Natural killer cell treated with Interleukin-12 subunit alpha and Interleukin-12 subunit beta and Interleukin-15 and Interleukin-18, amount 100 ng/mL, for 72 hours (primary cell): ENCODE measurements at regions not wholly inside any gene's neighbourhood (a gene's known extent, or its start where the extent isn't known, plus 50 kb on each side); places are given as distances from the start of the nearest gene placed in this dataset.
A peak's percentile ranks its signal among the peaks of the same experiment; 100 is the strongest.

Experiments
- ATAC-seq, 2 donors: fragments of 150-1000 bp; cut with Tn5 transposase in 1 of 2; sonication (Bioruptor Pico), chemical (Tn5 transposase) in 1 of 2; 2 replicates each; pipeline ENCODE4 v1.10.0; 2021
- DNase-seq: peaks from one replicate; pipeline ENCODE4 v3.0.0; 2022; ENCODE audit warnings: low spot score
- H3K27ac Mint-ChIP-seq, 2 donors: 1 replicate in 1 of 2; 2 replicates in 1 of 2; pipeline ENCODE4 v1.8.0; 2022; ENCODE audit warnings: mixed read lengths in 2 of 2, mild to moderate bottlenecking in 1 of 2, moderate library complexity in 1 of 2
- H3K27me3 Mint-ChIP-seq, 2 donors: 1 replicate in 1 of 2; 2 replicates in 1 of 2; pipeline ENCODE4 v1.8.0; 2022; ENCODE audit warnings: mixed read lengths in 2 of 2
- H3K36me3 Mint-ChIP-seq: one replicate; pipeline ENCODE4 v1.8.0; 2022; ENCODE audit warnings: mixed read lengths
- H3K4me1 Mint-ChIP-seq, 2 donors: 1 replicate in 1 of 2; 2 replicates in 1 of 2; pipeline ENCODE4 v1.8.0; 2022; ENCODE audit warnings: low read depth in 2 of 2, mixed read lengths in 2 of 2, mild to moderate bottlenecking in 1 of 2
- H3K4me3 Mint-ChIP-seq: one replicate; pipeline ENCODE4 v1.8.0; 2022; ENCODE audit warnings: mixed read lengths
- H3K9me3 Mint-ChIP-seq: 2 replicates; pipeline ENCODE4 v1.8.0; 2022; ENCODE audit warnings: mixed read lengths

DNA sequence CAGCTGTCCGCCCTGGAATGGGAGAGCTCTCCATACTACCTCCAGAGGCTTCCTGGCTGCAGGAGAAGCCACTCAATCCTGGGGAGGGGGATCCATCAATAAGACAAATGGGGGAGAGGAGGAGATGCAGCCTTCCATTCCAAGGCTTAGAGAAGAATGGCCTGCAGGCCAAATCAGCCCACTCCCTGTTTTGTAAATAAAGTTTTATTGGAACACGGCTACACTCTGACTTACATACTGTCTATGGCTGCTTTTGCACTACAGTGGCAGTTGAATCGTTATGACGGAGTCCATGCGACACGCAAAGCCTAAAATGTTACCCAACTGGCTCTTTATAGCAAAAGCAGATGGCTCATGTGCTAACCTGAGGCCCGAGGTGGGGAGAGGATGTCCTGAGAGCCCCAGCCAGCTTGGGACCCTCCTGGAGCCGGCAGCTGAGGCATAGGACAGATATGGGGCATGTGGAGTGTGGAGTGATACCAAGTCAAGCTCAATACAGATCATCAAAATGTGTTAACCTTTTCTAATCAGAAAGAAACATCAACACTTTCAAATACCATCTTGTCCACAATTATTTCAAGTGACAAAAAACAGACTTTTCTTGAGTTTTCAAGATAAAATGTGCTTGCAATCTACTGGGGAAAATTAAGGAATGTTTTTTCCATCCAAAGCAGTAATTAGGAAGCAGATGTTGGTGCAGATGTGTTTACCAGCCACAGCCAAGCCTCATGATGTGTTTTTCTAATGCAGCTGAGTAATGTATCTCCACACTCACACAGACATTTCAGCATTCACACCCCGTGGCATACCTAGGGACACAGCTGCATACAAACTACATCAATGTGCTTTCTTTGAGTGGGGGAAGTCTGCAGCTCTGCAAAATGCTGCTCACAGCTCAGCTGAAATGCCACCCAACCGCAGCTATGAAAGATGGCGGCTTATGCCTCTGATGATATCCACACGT is 181.6 kb downstream of the SHANK2 start:
- H3K4me1 Mint-ChIP-seq = no peaks in the 10 kb centered on the region
- no peak for DNase-seq
- H3K27ac Mint-ChIP-seq = no peak overlapping the region
- H3K4me3 Mint-ChIP-seq = no peak overlapping the region
- H3K27me3 Mint-ChIP-seq = no peaks in the 10 kb centered on the region
- no peak for ATAC-seq
- no peaks in the 10 kb centered on the region for H3K9me3 Mint-ChIP-seq
- H3K36me3 Mint-ChIP-seq = no peaks in the 10 kb centered on the region

DNA sequence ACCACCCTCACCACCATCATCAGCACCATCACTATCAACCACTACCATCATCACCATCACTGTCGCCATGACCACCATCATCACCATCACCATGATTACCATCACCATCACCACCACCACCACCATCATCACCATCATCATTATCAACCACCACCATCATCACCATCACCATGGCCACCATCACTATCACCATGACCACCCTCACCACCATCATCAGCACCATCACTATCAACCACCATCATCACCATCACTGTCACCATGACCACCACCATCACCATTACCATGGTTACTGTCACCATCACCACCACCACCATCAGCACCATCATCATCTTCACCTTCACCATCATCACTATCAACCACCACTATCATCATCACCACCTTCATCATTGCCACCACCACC is 183.4 kb downstream of the SHANK2 start:
- Mint-ChIP-seq H3K9me3 (no peaks in the 10 kb centered on the region), H3K4me1 (no peaks in the 10 kb centered on the region), H3K27ac (no peak overlapping the region), H3K27me3 (peaks cover 14 to 16% of the 10 kb centered on the region in 2 donors), H3K4me3 (no peak overlapping the region), H3K36me3 (no peaks in the 10 kb centered on the region)
- ATAC-seq (no peak), DNase-seq (no peak)

DNA sequence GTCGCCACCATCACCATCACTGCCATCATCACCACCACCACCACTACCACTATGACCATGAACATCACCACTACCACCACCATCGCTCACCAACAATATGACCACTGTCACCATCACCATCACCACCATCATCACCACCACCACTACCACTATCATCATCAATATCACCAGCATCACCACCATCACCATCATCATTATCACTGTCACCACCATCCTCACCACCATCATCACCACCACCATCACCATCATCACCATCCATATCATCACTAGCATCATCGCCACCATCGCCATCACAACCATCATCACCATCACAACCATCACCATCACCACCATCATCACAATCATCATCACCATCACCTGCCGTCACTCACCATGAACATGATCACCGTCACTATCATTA is 184.6 kb downstream of the SHANK2 start:
- no peaks in the 10 kb centered on the region for H3K36me3 Mint-ChIP-seq
- H3K4me3 Mint-ChIP-seq = no peak overlapping the region
- H3K4me1 Mint-ChIP-seq = no peaks in the 10 kb centered on the region
- H3K27me3 Mint-ChIP-seq = peaks cover 17 to 25% of the 10 kb centered on the region in 2 donors
- H3K27ac Mint-ChIP-seq = no peak overlapping the region
- no peak for ATAC-seq
- H3K9me3 Mint-ChIP-seq = no peaks in the 10 kb centered on the region
- no peak for DNase-seq

DNA sequence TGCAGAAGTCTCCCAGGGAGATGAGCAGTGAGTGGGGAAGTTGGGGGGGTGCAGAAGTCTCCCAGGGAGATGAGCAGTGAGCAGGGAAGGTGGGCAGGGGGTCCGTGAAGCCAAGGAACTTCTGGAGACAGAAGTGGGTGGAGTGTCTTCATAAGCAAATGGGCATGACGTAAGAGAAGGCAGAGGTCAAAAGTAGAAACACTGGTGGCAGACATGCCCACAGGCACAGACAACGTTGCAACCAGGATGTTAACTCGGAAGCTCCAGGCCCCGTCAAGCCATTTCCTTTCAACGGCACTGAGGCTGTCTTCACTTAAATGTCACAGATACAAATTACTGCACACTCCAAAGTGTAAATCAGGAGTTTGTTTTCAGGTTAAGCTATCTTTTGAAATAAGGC is 186.1 kb downstream of the SHANK2 start:
- ATAC-seq = no peak
- H3K27me3 Mint-ChIP-seq = peaks cover 21 to 25% of the 10 kb centered on the region in 2 donors
- H3K4me3 Mint-ChIP-seq = no peak overlapping the region

DNA sequence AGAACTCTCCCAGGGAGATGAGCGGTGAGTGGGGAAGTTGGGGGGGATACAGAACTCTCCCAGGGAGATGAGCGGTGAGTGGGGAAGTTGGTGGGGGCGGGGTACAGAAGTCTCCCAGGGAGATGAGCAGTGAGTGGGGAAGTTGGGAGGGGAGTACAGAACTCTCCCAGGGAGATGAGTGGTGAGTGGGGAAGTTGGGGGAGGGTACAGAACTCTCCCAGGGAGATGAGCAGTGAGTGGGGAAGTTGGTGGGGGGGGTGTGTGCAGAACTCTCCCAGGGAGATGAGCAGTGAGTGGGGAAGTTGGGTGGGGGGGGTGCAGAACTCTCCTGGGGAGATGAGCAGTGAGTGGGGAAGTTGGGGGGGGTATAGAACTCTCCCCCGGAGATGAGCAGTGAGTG is 186.5 kb downstream of the SHANK2 start:
- no peak overlapping the region for H3K4me3 Mint-ChIP-seq
- no peaks in the 10 kb centered on the region for H3K36me3 Mint-ChIP-seq
- H3K27ac Mint-ChIP-seq = no peak overlapping the region
- H3K4me1 Mint-ChIP-seq = no peaks in the 10 kb centered on the region
- H3K27me3 Mint-ChIP-seq = peaks cover 21 to 25% of the 10 kb centered on the region in 2 donors
- DNase-seq = no peak
- ATAC-seq = no peak
- H3K9me3 Mint-ChIP-seq = no peaks in the 10 kb centered on the region

More for the DNA sequence above, 186.1 kb downstream of the SHANK2 start:
- Mint-ChIP-seq H3K36me3 (no peaks in the 10 kb centered on the region), H3K9me3 (no peaks in the 10 kb centered on the region), H3K4me1 (no peaks in the 10 kb centered on the region), H3K27ac (no peak overlapping the region)
- no peak for DNase-seq

DNA sequence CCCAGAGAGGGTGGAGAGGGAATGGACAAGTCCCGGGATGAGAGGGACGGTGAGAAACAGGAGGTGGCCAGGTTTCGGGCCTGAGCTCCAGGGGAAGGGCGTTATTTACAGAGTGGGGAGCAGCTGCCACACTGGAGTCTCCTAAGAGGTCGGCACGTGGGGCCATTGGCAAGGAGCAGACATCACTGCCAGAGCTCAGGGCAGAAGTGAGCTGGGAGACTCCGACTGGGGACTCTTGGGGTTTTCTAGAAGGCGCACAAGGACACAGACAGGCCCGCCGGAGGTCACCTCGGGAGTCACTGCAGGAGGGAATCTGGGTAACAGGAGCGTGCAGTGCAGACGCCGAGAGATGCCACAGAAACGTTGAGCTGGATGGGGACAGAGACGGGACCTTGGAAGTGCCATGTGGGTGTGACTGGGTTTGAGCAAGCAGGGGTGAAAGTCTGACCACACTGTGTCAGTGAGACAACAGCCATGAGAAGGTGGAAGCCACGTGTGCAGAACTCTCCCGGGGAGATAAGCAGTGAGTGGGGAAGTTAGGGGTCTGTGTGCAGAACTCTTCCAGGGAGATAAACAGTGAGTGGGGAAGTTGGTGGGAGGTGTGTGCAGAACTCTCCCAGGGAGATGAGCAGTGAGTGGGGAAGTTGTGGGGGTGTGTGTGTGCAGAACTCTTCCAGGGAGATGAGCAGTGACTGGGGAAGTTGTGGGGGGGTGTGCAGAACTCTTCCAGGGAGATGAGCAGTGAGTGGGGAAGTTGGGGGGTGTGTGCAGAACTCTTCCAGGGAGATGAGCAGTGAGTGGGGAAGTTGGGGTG is 187.5 kb downstream of the SHANK2 start:
- Mint-ChIP-seq H3K36me3 (no peaks in the 10 kb centered on the region), H3K4me3 (no peak overlapping the region), H3K9me3 (no peaks in the 10 kb centered on the region), H3K27me3 (peaks cover 21 to 25% of the 10 kb centered on the region in 2 donors), H3K4me1 (no peaks in the 10 kb centered on the region), H3K27ac (no peak overlapping the region)
- DNase-seq (no peak), ATAC-seq (peak in 1 of 2 donors; percentile 4)

DNA sequence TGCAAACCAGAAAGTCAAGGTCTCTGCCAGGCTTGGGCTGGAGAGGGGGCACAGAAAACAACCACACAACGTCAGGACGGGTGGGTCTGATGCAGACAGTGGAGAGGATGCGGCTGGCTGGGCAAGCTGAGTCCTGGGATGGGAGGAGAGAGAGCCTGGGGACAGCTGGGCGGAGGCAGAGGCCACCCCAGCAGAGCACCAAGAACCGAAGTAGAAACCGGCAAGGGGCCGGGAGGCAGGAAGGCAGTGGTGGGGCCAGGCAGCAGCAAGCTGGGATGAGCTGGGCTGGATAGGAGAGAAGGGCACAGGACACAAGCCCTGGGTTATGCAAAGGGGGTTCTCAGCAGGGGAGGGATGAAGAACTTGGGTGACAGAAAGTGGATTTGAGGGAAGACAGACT is 188.2 kb downstream of the SHANK2 start:
- Mint-ChIP-seq H3K9me3 (no peaks in the 10 kb centered on the region), H3K27me3 (peaks cover 21 to 25% of the 10 kb centered on the region in 2 donors), H3K27ac (no peak overlapping the region), H3K4me3 (no peak overlapping the region), H3K4me1 (no peaks in the 10 kb centered on the region), H3K36me3 (no peaks in the 10 kb centered on the region)
- no peak for DNase-seq
- ATAC-seq = no peak

DNA sequence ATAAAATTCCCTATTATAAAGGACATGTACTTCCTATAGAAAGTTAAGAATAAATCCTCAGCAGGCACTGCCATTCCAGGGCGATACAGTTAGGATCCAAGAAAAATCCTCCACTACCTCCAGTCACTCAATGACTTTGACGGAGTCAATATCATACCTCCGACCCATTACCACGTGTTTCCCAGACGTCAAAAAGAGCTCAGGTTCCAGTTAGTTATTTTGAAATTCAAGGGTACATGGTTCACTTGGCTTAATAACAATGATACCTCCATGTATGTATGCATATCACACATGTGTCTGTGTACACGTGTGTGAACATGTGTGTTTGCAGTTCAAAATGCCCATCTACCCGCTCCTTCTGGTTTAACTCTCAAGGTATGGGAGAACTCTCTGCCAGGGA is 189.2 kb downstream of the SHANK2 start:
- ATAC-seq = no peak
- Mint-ChIP-seq H3K27me3 (peaks cover 21 to 25% of the 10 kb centered on the region in 2 donors), H3K4me3 (no peak overlapping the region), H3K9me3 (no peaks in the 10 kb centered on the region), H3K27ac (no peak overlapping the region), H3K36me3 (no peaks in the 10 kb centered on the region), H3K4me1 (no peaks in the 10 kb centered on the region)
- no peak for DNase-seq

DNA sequence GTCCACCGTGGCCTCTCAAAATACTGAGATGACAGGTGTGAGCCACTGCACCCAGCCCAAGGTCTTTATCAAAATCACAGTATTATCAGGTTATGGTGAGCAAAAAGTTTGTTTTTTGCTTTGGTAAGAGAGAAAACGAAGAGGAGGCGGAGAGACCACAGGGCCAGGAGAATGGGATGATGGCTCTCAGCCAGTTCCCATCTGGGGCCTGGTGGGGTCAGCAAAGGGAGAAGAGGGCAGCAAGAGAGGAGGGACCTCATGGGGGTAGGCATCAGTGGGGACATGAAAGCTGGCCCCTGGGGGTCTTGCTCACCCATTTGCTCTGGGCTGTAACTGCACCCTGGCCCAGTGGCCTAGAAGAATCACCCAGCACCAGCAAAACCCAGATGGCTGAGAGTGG is 190.2 kb downstream of the SHANK2 start:
- DNase-seq (no peak), ATAC-seq (no peak)
- no peak overlapping the region for H3K27ac Mint-ChIP-seq
- no peaks in the 10 kb centered on the region for H3K4me1 Mint-ChIP-seq
- H3K36me3 Mint-ChIP-seq = no peaks in the 10 kb centered on the region
- H3K27me3 Mint-ChIP-seq = peaks cover 21 to 25% of the 10 kb centered on the region in 2 donors
- no peaks in the 10 kb centered on the region for H3K9me3 Mint-ChIP-seq
- H3K4me3 Mint-ChIP-seq = no peak overlapping the region

DNA sequence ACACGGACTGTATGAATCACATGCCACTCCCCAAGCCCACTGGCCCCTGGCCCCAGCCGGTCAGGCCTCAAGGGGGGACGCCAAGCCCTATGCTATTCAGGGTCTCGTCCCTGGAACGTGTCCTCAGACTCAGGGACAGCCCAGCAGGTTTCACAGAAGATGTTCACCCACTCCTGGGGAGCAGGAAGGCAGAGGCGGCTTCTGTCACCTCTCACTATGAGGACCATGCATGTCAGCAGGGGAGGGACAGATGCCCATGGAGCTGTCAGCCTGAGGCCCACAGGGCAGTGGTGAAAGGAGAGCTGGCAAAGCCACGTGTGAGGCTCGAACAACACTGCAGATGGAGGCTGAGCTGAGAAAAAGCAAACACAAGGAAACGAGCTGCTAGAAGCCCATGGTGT is 192.0 kb downstream of the SHANK2 start:
- DNase-seq (no peak), ATAC-seq (no peak)
- peaks cover 22 to 34% of the 10 kb centered on the region in 2 donors for H3K27me3 Mint-ChIP-seq
- H3K9me3 Mint-ChIP-seq = no peaks in the 10 kb centered on the region
- H3K36me3 Mint-ChIP-seq = no peaks in the 10 kb centered on the region
- no peaks in the 10 kb centered on the region for H3K4me1 Mint-ChIP-seq
- H3K27ac Mint-ChIP-seq = no peak overlapping the region
- H3K4me3 Mint-ChIP-seq = no peak overlapping the region

DNA sequence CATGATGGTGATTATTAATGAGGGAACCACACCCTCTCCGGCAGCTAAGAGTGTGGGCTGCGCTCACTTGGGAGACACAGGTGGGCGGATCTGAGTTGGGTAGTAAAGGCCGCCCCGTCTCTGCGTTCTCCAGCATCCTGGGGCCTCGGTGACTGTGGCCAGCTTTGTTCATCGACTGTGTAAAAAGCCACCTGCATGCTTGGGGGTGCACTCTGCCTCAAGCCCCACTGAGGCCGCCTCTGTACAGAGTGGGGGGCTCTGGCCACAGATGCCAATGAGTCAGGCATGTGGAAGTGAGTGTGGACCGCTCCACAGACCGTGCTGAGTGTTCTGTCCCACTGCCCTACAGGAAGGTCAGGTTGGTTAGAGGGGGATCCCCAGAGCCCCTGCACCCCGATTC is 192.7 kb downstream of the SHANK2 start:
- no peaks in the 10 kb centered on the region for H3K9me3 Mint-ChIP-seq
- no peaks in the 10 kb centered on the region for H3K36me3 Mint-ChIP-seq
- H3K4me3 Mint-ChIP-seq = no peak overlapping the region
- DNase-seq (no peak), ATAC-seq (no peak)
- H3K27ac Mint-ChIP-seq = no peak overlapping the region
- H3K4me1 Mint-ChIP-seq = no peaks in the 10 kb centered on the region
- H3K27me3 Mint-ChIP-seq = peaks cover 15 to 27% of the 10 kb centered on the region in 2 donors

DNA sequence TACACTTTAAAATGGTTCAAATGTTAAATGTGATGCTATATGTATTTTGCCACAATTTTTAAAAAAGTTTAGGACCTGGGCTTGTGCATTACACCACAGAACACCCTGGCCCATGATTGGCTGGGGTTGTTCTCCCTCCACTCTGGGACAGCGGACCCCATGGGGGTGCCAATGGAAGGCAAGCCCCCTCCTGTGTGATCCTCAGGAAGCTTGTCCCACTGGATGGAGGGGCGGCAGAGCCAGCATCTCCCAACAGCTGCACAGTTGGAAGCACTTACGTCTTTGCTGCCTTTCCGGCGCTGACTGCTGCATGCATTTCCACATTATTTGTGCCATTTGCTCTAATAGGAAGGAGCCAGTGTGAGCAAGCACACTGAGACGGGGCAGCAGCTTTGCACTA is 196.5 kb downstream of the SHANK2 start:
- Mint-ChIP-seq H3K27ac (no peak overlapping the region), H3K9me3 (no peaks in the 10 kb centered on the region), H3K36me3 (no peaks in the 10 kb centered on the region), H3K4me1 (no peaks in the 10 kb centered on the region), H3K27me3 (peaks cover 3 to 11% of the 10 kb centered on the region in 2 donors), H3K4me3 (no peak overlapping the region)
- DNase-seq (no peak), ATAC-seq (no peak)
